ENCODE measurements at regions not wholly inside any gene's neighbourhood (a gene's known extent, or its start where the extent isn't known, plus 50 kb on each side); places are given as distances from the start of the nearest gene placed in this dataset.

GRCh38 chr4:187799735-187800134, 195.8 kb upstream of the ZFP42 start:
- Mint-ChIP-seq H3K27me3 (ENCODE audit: insufficient read depth, low read depth) (peaks cover 2% of the 10 kb centered on the region), H3K27ac (no peak overlapping the region), H3K9me3 (peaks cover 17% of the 10 kb centered on the region), H3K4me1 (no peaks in the 10 kb centered on the region), H3K4me3 (no peak overlapping the region), H3K36me3 (no peaks in the 10 kb centered on the region)
- Histone ChIP-seq H3F3A (ENCODE audit: low read depth) (no peaks in the 10 kb centered on the region), H3K4me2 (no peak overlapping the region), H4K20me1 (ENCODE audit: low read depth) (no peaks in the 10 kb centered on the region), H3K4me1 (no peaks in the 10 kb centered on the region), H3K79me2 (ENCODE audit: low read depth) (no peaks in the 10 kb centered on the region), H3K9me3 (ENCODE audit: low read depth) (no peaks in the 10 kb centered on the region), H2AFZ (replicated peaks) (no peak overlapping the region), H3K9ac (no peak overlapping the region), H3K4me3 (no peak overlapping the region), H3K36me3 (no peaks in the 10 kb centered on the region), H3K27me3 (no peaks in the 10 kb centered on the region), H3K27ac (no peak overlapping the region)
- DNase-seq (ENCODE audit: low spot score) = no peak
- no peak for TF ChIP-seq CTCF (IDR thresholded peaks at IDR 0.05)
- TF ChIP-seq EZH2phosphoT487 (IDR thresholded peaks at IDR 0.05) = no peak
- TF ChIP-seq EZH2 (IDR thresholded peaks at IDR 0.05) = no peak

- no peak for TF ChIP-seq EZH2phosphoT487 (IDR thresholded peaks at IDR 0.05)
- TF ChIP-seq CTCF (IDR thresholded peaks at IDR 0.05) = no peak
- no peak for TF ChIP-seq EZH2 (IDR thresholded peaks at IDR 0.05)
- Mint-ChIP-seq H3K4me3 (no peak overlapping the region), H3K4me1 (no peaks in the 10 kb centered on the region), H3K36me3 (no peaks in the 10 kb centered on the region), H3K27ac (no peak overlapping the region), H3K27me3 (ENCODE audit: insufficient read depth, low read depth) (no peaks in the 10 kb centered on the region), H3K9me3 (no peaks in the 10 kb centered on the region)
- Histone ChIP-seq H3K36me3 (no peaks in the 10 kb centered on the region), H3K9ac (no peak overlapping the region), H3K9me3 (ENCODE audit: low read depth) (no peaks in the 10 kb centered on the region), H3K4me1 (no peaks in the 10 kb centered on the region), H3K27ac (no peak overlapping the region), H3K27me3 (no peaks in the 10 kb centered on the region), H3K79me2 (ENCODE audit: low read depth) (no peaks in the 10 kb centered on the region), H3K4me3 (no peak overlapping the region), H2AFZ (replicated peaks) (peak overlapping the region; percentile 44), H4K20me1 (ENCODE audit: low read depth) (no peaks in the 10 kb centered on the region), H3F3A (ENCODE audit: low read depth) (no peaks in the 10 kb centered on the region), H3K4me2 (no peak overlapping the region)
- DNase-seq (ENCODE audit: low spot score) = no peak
Measured at GRCh38 chr4:187811591-187811990, 184.0 kb upstream of the ZFP42 start.

- Histone ChIP-seq H3K9me3 (ENCODE audit: low read depth) (no peaks in the 10 kb centered on the region), H3K27me3 (no peaks in the 10 kb centered on the region), H3F3A (ENCODE audit: low read depth) (no peaks in the 10 kb centered on the region), H3K79me2 (ENCODE audit: low read depth) (no peaks in the 10 kb centered on the region), H3K4me1 (no peaks in the 10 kb centered on the region), H3K36me3 (no peaks in the 10 kb centered on the region), H2AFZ (replicated peaks) (peak overlapping the region; percentile 11), H3K4me3 (no peak overlapping the region), H3K9ac (no peak overlapping the region), H4K20me1 (ENCODE audit: low read depth) (no peaks in the 10 kb centered on the region), H3K4me2 (no peak overlapping the region), H3K27ac (no peak overlapping the region)
- Mint-ChIP-seq H3K4me3 (no peak overlapping the region), H3K4me1 (no peaks in the 10 kb centered on the region), H3K36me3 (no peaks in the 10 kb centered on the region), H3K9me3 (no peaks in the 10 kb centered on the region), H3K27me3 (ENCODE audit: insufficient read depth, low read depth) (peaks cover 2% of the 10 kb centered on the region), H3K27ac (no peak overlapping the region)
- DNase-seq (ENCODE audit: low spot score) = no peak
- no peak for TF ChIP-seq CTCF (IDR thresholded peaks at IDR 0.05)
Measured at GRCh38 chr4:187814737-187815465, 180.7 kb upstream of the ZFP42 start.

All from neural progenitor cell (in vitro differentiated cells).